ENCODE measurements at regions not wholly inside any gene's neighbourhood (a gene's known extent, or its start where the extent isn't known, plus 50 kb on each side); places are given as distances from the start of the nearest gene placed in this dataset.

GRCh38 chr2:160838147-160838546, 322.1 kb upstream of the TANK start:
- TF ChIP-seq CTCF (IDR thresholded peaks at IDR 0.05) (no peak), EP300 (IDR thresholded peaks at IDR 0.05) (no peak), POLR2AphosphoS5 (IDR thresholded peaks at IDR 0.05) (no peak), POLR2A (IDR thresholded peaks at IDR 0.05) (no peak)
